Breast epithelium (tissue), 3 donors: ENCODE measurements at regions not wholly inside any gene's neighbourhood (a gene's known extent, or its start where the extent isn't known, plus 50 kb on each side); places are given as distances from the start of the nearest gene placed in this dataset.

Experiments
- POLR2A ChIP-seq: fragments of 450-650 bp; IDR thresholded peaks from one replicate; pipeline ENCODE4 v1.6.1; 2016; ENCODE audit warnings: antibody characterized with exemption, mild to moderate bottlenecking, moderate library complexity
- POLR2AphosphoS5 ChIP-seq, 3 donors: sonication (generic); formaldehyde crosslinking; IDR thresholded peaks; one replicate each; pipeline ENCODE4 v1.6.1; 2017; ENCODE audit warnings: antibody characterized with exemption in 3 of 3
- TF ChIP-seq, protein P1 (sequence below), 3 donors: fragments of 450-650 bp; IDR thresholded peaks; one replicate each; pipeline ENCODE4 v1.5.1; 2016 to 2017; ENCODE audit warnings: antibody characterized with exemption in 3 of 3, mild to moderate bottlenecking in 3 of 3, moderate library complexity in 3 of 3

DNA sequence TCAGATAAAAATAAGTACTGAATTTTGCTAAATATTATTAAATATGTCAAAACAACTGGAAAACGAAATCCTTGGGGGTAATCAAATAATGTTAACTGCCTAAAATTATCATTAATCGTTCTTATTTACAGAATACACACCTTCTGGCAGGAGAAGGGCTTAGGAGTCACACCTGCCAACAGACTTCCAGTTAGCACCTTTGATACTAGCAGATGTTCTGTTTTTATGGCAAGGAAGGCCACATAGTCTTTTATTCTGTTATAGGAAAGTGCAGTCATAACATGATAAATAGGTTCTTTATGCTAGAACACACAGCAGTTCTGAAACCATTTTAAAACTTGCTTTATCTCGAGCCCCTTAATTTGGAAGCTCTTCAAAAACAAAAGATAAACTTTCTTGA is 464.1 kb downstream of the UTRN start:
- no peak for TF ChIP-seq POLR2A
- TF ChIP-seq, protein P1, sequence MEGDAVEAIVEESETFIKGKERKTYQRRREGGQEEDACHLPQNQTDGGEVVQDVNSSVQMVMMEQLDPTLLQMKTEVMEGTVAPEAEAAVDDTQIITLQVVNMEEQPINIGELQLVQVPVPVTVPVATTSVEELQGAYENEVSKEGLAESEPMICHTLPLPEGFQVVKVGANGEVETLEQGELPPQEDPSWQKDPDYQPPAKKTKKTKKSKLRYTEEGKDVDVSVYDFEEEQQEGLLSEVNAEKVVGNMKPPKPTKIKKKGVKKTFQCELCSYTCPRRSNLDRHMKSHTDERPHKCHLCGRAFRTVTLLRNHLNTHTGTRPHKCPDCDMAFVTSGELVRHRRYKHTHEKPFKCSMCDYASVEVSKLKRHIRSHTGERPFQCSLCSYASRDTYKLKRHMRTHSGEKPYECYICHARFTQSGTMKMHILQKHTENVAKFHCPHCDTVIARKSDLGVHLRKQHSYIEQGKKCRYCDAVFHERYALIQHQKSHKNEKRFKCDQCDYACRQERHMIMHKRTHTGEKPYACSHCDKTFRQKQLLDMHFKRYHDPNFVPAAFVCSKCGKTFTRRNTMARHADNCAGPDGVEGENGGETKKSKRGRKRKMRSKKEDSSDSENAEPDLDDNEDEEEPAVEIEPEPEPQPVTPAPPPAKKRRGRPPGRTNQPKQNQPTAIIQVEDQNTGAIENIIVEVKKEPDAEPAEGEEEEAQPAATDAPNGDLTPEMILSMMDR (IDR thresholded peaks at IDR 0.05) = no peak
- no peak for TF ChIP-seq POLR2AphosphoS5 (IDR thresholded peaks at IDR 0.05)
